ENCODE measurements at regions not wholly inside any gene's neighbourhood (a gene's known extent, or its start where the extent isn't known, plus 50 kb on each side); places are given as distances from the start of the nearest gene placed in this dataset.

GRCh38 chr3:127449486-127450212, 140.9 kb downstream of the TPRA1 start:
- TF ChIP-seq POLR2A (IDR thresholded peaks at IDR 0.05) (no peak), POLR2AphosphoS5 (IDR thresholded peaks at IDR 0.05) (no peak)
- TF ChIP-seq, protein P1, sequence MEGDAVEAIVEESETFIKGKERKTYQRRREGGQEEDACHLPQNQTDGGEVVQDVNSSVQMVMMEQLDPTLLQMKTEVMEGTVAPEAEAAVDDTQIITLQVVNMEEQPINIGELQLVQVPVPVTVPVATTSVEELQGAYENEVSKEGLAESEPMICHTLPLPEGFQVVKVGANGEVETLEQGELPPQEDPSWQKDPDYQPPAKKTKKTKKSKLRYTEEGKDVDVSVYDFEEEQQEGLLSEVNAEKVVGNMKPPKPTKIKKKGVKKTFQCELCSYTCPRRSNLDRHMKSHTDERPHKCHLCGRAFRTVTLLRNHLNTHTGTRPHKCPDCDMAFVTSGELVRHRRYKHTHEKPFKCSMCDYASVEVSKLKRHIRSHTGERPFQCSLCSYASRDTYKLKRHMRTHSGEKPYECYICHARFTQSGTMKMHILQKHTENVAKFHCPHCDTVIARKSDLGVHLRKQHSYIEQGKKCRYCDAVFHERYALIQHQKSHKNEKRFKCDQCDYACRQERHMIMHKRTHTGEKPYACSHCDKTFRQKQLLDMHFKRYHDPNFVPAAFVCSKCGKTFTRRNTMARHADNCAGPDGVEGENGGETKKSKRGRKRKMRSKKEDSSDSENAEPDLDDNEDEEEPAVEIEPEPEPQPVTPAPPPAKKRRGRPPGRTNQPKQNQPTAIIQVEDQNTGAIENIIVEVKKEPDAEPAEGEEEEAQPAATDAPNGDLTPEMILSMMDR (IDR thresholded peaks at IDR 0.05), result no peak

All from breast epithelium (tissue), 3 donors.